ENCODE measurements at regions not wholly inside any gene's neighbourhood (a gene's known extent, or its start where the extent isn't known, plus 50 kb on each side); places are given as distances from the start of the nearest gene placed in this dataset.
"Not testable (repeated sequence)": the region's sequence is repeated elsewhere in the genome, so short reads cannot be mapped to it uniquely, and the experiment has no call there.

- DNase-seq (ENCODE audit: low spot score in 2 of 2), result no peak
- WGBS, result 79% methylated on average over 6 of the region's 6 CpGs
- H3K27me3 ChIP-seq, result no peaks in the 10 kb centered on the region
- no peak for TF ChIP-seq CTCF (IDR thresholded peaks at IDR 0.05)
- no peak for TF ChIP-seq POLR2A (IDR thresholded peaks at IDR 0.05)
- TF ChIP-seq EP300 (IDR thresholded peaks at IDR 0.05), result no peak
- no peak for TF ChIP-seq POLR2AphosphoS5 (IDR thresholded peaks at IDR 0.05)
- H3K4me3 ChIP-seq, result no peak overlapping the region
- peaks cover 7% of the 10 kb centered on the region for H3K4me1 ChIP-seq
- no peak overlapping the region for H3K27ac ChIP-seq
- no peaks in the 10 kb centered on the region for H3K9me3 ChIP-seq
- H3K36me3 ChIP-seq, result no peaks in the 10 kb centered on the region
These were observed 250.8 kb upstream of the ZEB2 start for GRCh38 chr2:144770616-144771230.

- not testable (repeated sequence) for H3K9me3 ChIP-seq; H3K27me3 ChIP-seq; H3K27ac ChIP-seq; H3K4me3 ChIP-seq; H3K4me1 ChIP-seq; DNase-seq (ENCODE audit: low spot score in 2 of 2); H3K36me3 ChIP-seq
- WGBS, result 84% methylated on average over 2 of the region's 2 CpGs
These were observed 241.0 kb upstream of the ZEB2 start for GRCh38 chr2:144760939-144761338.

GRCh38 chr2:144759746-144760145 is 239.8 kb upstream of the ZEB2 start:
- TF ChIP-seq POLR2A (IDR thresholded peaks at IDR 0.05), result no peak
- no peak for TF ChIP-seq POLR2AphosphoS5 (IDR thresholded peaks at IDR 0.05)
- TF ChIP-seq EP300 (IDR thresholded peaks at IDR 0.05), result no peak
- no peak for TF ChIP-seq CTCF (IDR thresholded peaks at IDR 0.05)
- Histone ChIP-seq H3K9me3 (no peaks in the 10 kb centered on the region), H3K27ac (no peak overlapping the region), H3K4me1 (no peaks in the 10 kb centered on the region), H3K4me3 (no peak overlapping the region), H3K36me3 (no peaks in the 10 kb centered on the region), H3K27me3 (no peaks in the 10 kb centered on the region)
- DNase-seq (ENCODE audit: low spot score in 2 of 2), result no peak

- not testable (repeated sequence) for DNase-seq (ENCODE audit: low spot score in 2 of 2); H3K4me3 ChIP-seq; H3K4me1 ChIP-seq
These were observed 238.3 kb upstream of the ZEB2 start for GRCh38 chr2:144758196-144758595.

GRCh38 chr2:144753416-144753815 is 233.5 kb upstream of the ZEB2 start:
- no peaks in the 10 kb centered on the region for H3K36me3 ChIP-seq
- no peak for TF ChIP-seq POLR2A (IDR thresholded peaks at IDR 0.05)
- no peak for TF ChIP-seq CTCF (IDR thresholded peaks at IDR 0.05)
- TF ChIP-seq EP300 (IDR thresholded peaks at IDR 0.05), result no peak
- TF ChIP-seq POLR2AphosphoS5 (IDR thresholded peaks at IDR 0.05), result no peak
- WGBS, result 59% methylated on average over 3 of the region's 3 CpGs
- H3K27me3 ChIP-seq, result no peaks in the 10 kb centered on the region
- peaks cover 5% of the 10 kb centered on the region for H3K9me3 ChIP-seq
- no peak overlapping the region for H3K4me3 ChIP-seq
- no peak for DNase-seq (ENCODE audit: low spot score in 2 of 2)
- no peak overlapping the region for H3K27ac ChIP-seq
- no peaks in the 10 kb centered on the region for H3K4me1 ChIP-seq

More at GRCh38 chr2:144758196-144758595, 238.3 kb upstream of the ZEB2 start:
- not testable (repeated sequence) for H3K9me3 ChIP-seq, H3K27me3 ChIP-seq, H3K27ac ChIP-seq, H3K36me3 ChIP-seq

- TF ChIP-seq POLR2AphosphoS5 (IDR thresholded peaks at IDR 0.05) (no peak), EP300 (IDR thresholded peaks at IDR 0.05) (no peak), POLR2A (IDR thresholded peaks at IDR 0.05) (no peak), CTCF (IDR thresholded peaks at IDR 0.05) (no peak)
- WGBS, result 86% methylated on average over 3 of the region's 3 CpGs
These were observed 231.4 kb upstream of the ZEB2 start for GRCh38 chr2:144751142-144751905.

More at GRCh38 chr2:144751142-144751905, 231.4 kb upstream of the ZEB2 start:
- Histone ChIP-seq H3K27ac (no peak overlapping the region), H3K27me3 (no peaks in the 10 kb centered on the region), H3K4me3 (no peak overlapping the region), H3K9me3 (peaks cover 19% of the 10 kb centered on the region), H3K36me3 (no peaks in the 10 kb centered on the region), H3K4me1 (no peaks in the 10 kb centered on the region)
- DNase-seq (ENCODE audit: low spot score in 2 of 2), result no peak

All from suprapubic skin (tissue), 4 donors.